Caco-2 (cell line): ENCODE measurements at regions not wholly inside any gene's neighbourhood (a gene's known extent, or its start where the extent isn't known, plus 50 kb on each side); places are given as distances from the start of the nearest gene placed in this dataset.

Experiments
- BruUV-seq: library from RNA; stranded (reverse); fragments of 400-500 nt; replicated peaks from 2 replicates; lab custom pipeline; 2021; lab: Mats Ljungman, UMichigan
- CTCF ChIA-PET: fragments of 300-600 bp; sonication (Branson Sonifier 250); formaldehyde crosslinking; loops from one replicate; lab custom pipeline; 2022; ENCODE audit warnings: antibody characterized with exemption; lab: Charles Lee
- POLR2A ChIA-PET: fragments of 300-600 bp; sonication (Branson Sonifier 250); formaldehyde crosslinking; loops from one replicate; lab custom pipeline; 2022; ENCODE audit warnings: antibody characterized with exemption; lab: Charles Lee
- DNase-seq, 2 experiments: peaks; one replicate each; pipeline versions ENCODE4 v3.0.0 to v3.0.0-alpha.2; 2020 to 2022
- H3K27me3 ChIP-seq: replicated peaks from 2 replicates; pipeline ENCODE4 v1.6.0; 2011; ENCODE audit warnings: low read length; ENCODE audit not compliant: control insufficient read depth, insufficient read depth
- H3K36me3 ChIP-seq: 2 replicates; pipeline ENCODE4 v1.5.1; 2011; ENCODE audit warnings: low read length; ENCODE audit not compliant: control insufficient read depth, insufficient read depth
- H3K4me1 ChIP-seq: fragments of 250-450 bp; sonication (Bioruptor Pico); 2 replicates; pipeline ENCODE4 v1.5.1; 2020; ENCODE audit warnings: mild to moderate bottlenecking
- H3K4me3 ChIP-seq: 2 replicates; pipeline ENCODE4 v1.5.1; 2011; ENCODE audit warnings: low read depth, mild to moderate bottlenecking, control low read depth, low read length
- H3K9me3 ChIP-seq: fragments of 250-450 bp; sonication (Bioruptor Pico); 2 replicates; pipeline ENCODE4 v1.5.1; 2020; ENCODE audit warnings: mild to moderate bottlenecking, moderate library complexity
- H3K27ac Mint-ChIP-seq: one replicate; pipeline ENCODE4 v1.8.0; 2022; ENCODE audit warnings: mixed read lengths; ENCODE audit not compliant: unreplicated experiment
- H3K27me3 Mint-ChIP-seq: one replicate; pipeline ENCODE4 v1.8.0; 2022; ENCODE audit warnings: mixed read lengths; ENCODE audit not compliant: insufficient read depth, unreplicated experiment
- H3K36me3 Mint-ChIP-seq: one replicate; pipeline ENCODE4 v1.8.0; 2022; ENCODE audit warnings: mild to moderate bottlenecking, mixed read lengths; ENCODE audit not compliant: insufficient read depth, unreplicated experiment
- H3K4me1 Mint-ChIP-seq: one replicate; pipeline ENCODE4 v1.8.0; 2022; ENCODE audit warnings: low read depth, mixed read lengths; ENCODE audit not compliant: unreplicated experiment
- H3K4me3 Mint-ChIP-seq: one replicate; pipeline ENCODE4 v1.8.0; 2022; ENCODE audit warnings: mild to moderate bottlenecking, moderate library complexity, mixed read lengths; ENCODE audit not compliant: unreplicated experiment
- H3K9me3 Mint-ChIP-seq: one replicate; pipeline ENCODE4 v1.8.0; 2022; ENCODE audit warnings: mixed read lengths; ENCODE audit not compliant: unreplicated experiment
- intact Hi-C: fragments of 100-400 bp; cut with micrococcal nuclease; formaldehyde crosslinking; loops from one replicate; pipeline ENCODE4 v1.10.0; 2022; ENCODE audit not compliant: unreplicated experiment
- TF ChIP-seq, protein P1 (sequence below), 2 experiments: fragments of 200-600 bp in 1 of 2; IDR thresholded peaks; 1 replicate in 1 of 2; 2 replicates in 1 of 2; pipeline versions ENCODE4 v1.5.1 to v1.8.0; 2011 to 2022; ENCODE audit warnings: antibody characterized with exemption in 1 of 2, control low read depth in 1 of 2, inconsistent platforms in 1 of 2, low read depth in 1 of 2, low read length in 1 of 2, mild to moderate bottlenecking in 1 of 2, moderate library complexity in 1 of 2; ENCODE audit not compliant: insufficient read depth in 1 of 2, severe bottlenecking in 1 of 2, unreplicated experiment in 1 of 2

DNA sequence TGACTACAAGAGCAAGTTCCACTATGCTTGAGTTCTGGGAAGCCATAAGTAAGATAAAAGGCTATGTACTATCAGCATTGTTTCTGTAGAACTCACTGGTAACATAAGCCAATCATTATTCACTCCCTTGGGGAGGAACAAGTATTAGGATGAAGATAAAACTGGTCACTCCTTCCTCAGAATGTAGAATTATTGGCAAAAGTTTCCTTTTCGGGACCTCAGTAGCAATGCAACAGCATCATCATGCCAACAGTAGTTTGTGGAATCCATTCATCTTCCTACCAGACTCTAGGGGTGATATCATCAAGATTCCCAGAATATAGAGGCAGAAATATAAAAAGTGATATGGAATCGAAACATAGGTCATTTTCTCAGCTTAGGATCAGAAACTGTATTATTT is 209.5 kb downstream of the PLOD2 start:
- H3K36me3 Mint-ChIP-seq = no peaks in the 10 kb centered on the region
- no peaks in the 10 kb centered on the region for H3K9me3 Mint-ChIP-seq
- H3K4me3 ChIP-seq = no peak overlapping the region
- TF ChIP-seq, protein P1, sequence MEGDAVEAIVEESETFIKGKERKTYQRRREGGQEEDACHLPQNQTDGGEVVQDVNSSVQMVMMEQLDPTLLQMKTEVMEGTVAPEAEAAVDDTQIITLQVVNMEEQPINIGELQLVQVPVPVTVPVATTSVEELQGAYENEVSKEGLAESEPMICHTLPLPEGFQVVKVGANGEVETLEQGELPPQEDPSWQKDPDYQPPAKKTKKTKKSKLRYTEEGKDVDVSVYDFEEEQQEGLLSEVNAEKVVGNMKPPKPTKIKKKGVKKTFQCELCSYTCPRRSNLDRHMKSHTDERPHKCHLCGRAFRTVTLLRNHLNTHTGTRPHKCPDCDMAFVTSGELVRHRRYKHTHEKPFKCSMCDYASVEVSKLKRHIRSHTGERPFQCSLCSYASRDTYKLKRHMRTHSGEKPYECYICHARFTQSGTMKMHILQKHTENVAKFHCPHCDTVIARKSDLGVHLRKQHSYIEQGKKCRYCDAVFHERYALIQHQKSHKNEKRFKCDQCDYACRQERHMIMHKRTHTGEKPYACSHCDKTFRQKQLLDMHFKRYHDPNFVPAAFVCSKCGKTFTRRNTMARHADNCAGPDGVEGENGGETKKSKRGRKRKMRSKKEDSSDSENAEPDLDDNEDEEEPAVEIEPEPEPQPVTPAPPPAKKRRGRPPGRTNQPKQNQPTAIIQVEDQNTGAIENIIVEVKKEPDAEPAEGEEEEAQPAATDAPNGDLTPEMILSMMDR (IDR thresholded peaks at IDR 0.05; ENCODE audit: insufficient read depth in 1 of 2, low read depth in 1 of 2, low read length in 1 of 2, severe bottlenecking in 1 of 2, unreplicated experiment in 1 of 2) = no peak
- ChIA-PET POLR2A (no interaction called here), CTCF (no interaction called here)
- no peak for DNase-seq
- intact Hi-C loops = no loop called here
- H3K9me3 ChIP-seq = no peaks in the 10 kb centered on the region
- no peak overlapping the region for H3K27ac Mint-ChIP-seq
- H3K27me3 ChIP-seq = no peaks in the 10 kb centered on the region
- H3K27me3 Mint-ChIP-seq = no peaks in the 10 kb centered on the region
- no peak overlapping the region for H3K4me3 Mint-ChIP-seq
- H3K4me1 Mint-ChIP-seq = no peaks in the 10 kb centered on the region
- no peaks in the 10 kb centered on the region for H3K36me3 ChIP-seq
- H3K4me1 ChIP-seq = no peaks in the 10 kb centered on the region
- BruUV-seq = no TSS peak

DNA sequence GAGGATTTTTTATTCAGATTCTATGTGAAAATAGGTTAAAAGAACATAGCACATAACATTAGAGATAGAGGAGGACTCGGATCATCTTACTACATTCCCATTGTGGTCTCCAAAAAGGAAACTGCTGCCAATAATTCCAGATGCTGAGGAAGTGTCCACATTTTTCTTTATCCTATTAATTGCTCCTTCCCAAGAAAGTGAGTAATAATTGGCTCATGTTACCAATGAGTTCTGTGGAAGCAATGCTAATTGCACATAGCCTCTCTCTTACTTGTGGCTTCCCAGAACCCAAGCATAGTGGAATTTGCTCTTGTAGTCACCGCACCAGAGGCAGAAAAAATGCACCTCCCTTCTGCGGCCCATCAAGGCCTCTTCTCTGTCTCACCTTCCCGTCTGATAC is 208.4 kb downstream of the PLOD2 start:
- TF ChIP-seq, protein P1 (IDR thresholded peaks at IDR 0.05; ENCODE audit: insufficient read depth in 1 of 2, low read depth in 1 of 2, low read length in 1 of 2, severe bottlenecking in 1 of 2, unreplicated experiment in 1 of 2) = no peak
- Histone ChIP-seq H3K9me3 (no peaks in the 10 kb centered on the region), H3K36me3 (no peaks in the 10 kb centered on the region), H3K27me3 (no peaks in the 10 kb centered on the region), H3K4me1 (no peaks in the 10 kb centered on the region), H3K4me3 (no peak overlapping the region)
- intact Hi-C loops = no loop called here
- DNase-seq = no peak
- CTCF ChIA-PET = no interaction called here
- H3K4me3 Mint-ChIP-seq = no peak overlapping the region
- H3K9me3 Mint-ChIP-seq = no peaks in the 10 kb centered on the region
- no peaks in the 10 kb centered on the region for H3K36me3 Mint-ChIP-seq
- no TSS peak for BruUV-seq
- POLR2A ChIA-PET = no interaction called here
- no peak overlapping the region for H3K27ac Mint-ChIP-seq
- no peaks in the 10 kb centered on the region for H3K27me3 Mint-ChIP-seq
- H3K4me1 Mint-ChIP-seq = no peaks in the 10 kb centered on the region

DNA sequence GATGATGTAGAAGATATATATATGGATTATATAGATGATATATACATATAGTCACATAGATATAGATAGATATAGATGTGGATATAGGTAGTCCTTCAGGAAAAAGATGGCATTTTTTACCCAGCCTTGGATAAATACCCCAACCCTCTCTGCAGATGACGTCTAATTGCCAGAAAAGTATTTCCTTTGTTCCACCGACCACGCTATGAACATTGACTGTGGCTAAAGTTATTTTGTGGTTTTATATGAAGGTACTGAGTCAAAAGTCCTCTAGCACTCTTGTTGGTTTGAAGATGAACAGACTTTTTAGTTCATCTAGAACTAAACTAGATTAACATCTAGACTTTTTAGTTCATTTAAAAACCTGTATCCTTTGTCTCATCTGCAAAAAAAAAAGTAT is 207.7 kb downstream of the PLOD2 start:
- Histone ChIP-seq H3K9me3 (no peaks in the 10 kb centered on the region), H3K4me1 (no peaks in the 10 kb centered on the region), H3K27me3 (no peaks in the 10 kb centered on the region), H3K36me3 (no peaks in the 10 kb centered on the region), H3K4me3 (no peak overlapping the region)
- DNase-seq = no peak
- H3K27ac Mint-ChIP-seq = no peak overlapping the region
- no peak overlapping the region for H3K4me3 Mint-ChIP-seq
- TF ChIP-seq, protein P1 (IDR thresholded peaks at IDR 0.05; ENCODE audit: insufficient read depth in 1 of 2, low read depth in 1 of 2, low read length in 1 of 2, severe bottlenecking in 1 of 2, unreplicated experiment in 1 of 2) = no peak
- no peaks in the 10 kb centered on the region for H3K9me3 Mint-ChIP-seq
- no TSS peak for BruUV-seq
- no peaks in the 10 kb centered on the region for H3K27me3 Mint-ChIP-seq
- H3K4me1 Mint-ChIP-seq = no peaks in the 10 kb centered on the region
- CTCF ChIA-PET = no interaction called here
- POLR2A ChIA-PET = no interaction called here
- intact Hi-C loops = no loop called here
- no peaks in the 10 kb centered on the region for H3K36me3 Mint-ChIP-seq
